ENCODE measurements at regions not wholly inside any gene's neighbourhood (a gene's known extent, or its start where the extent isn't known, plus 50 kb on each side); places are given as distances from the start of the nearest gene placed in this dataset.

- H3K27ac Mint-ChIP-seq = no peak overlapping the region
- H3K9me3 Mint-ChIP-seq = peaks cover 47% of the 10 kb centered on the region
- no peak for DNase-seq (ENCODE audit: low spot score)
- no peaks in the 10 kb centered on the region for H3K4me1 Mint-ChIP-seq
- ChIA-PET POLR2A (no interaction called here), CTCF (no interaction called here)
- ATAC-seq = no peak
- peaks cover 33% of the 10 kb centered on the region for H3K36me3 Mint-ChIP-seq
- TF ChIP-seq, protein P1, sequence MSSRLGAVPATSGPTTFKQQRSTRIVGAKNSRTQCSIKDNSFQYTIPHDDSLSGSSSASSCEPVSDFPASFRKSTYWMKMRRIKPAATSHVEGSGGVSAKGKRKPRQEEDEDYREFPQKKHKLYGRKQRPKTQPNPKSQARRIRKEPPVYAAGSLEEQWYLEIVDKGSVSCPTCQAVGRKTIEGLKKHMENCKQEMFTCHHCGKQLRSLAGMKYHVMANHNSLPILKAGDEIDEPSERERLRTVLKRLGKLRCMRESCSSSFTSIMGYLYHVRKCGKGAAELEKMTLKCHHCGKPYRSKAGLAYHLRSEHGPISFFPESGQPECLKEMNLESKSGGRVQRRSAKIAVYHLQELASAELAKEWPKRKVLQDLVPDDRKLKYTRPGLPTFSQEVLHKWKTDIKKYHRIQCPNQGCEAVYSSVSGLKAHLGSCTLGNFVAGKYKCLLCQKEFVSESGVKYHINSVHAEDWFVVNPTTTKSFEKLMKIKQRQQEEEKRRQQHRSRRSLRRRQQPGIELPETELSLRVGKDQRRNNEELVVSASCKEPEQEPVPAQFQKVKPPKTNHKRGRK (CRISPR knock-in tag; IDR thresholded peaks at IDR 0.05; ENCODE audit: borderline replicate concordance) = no peak
- TF ChIP-seq AFF4 (CRISPR knock-in tag; IDR thresholded peaks at IDR 0.05; ENCODE audit: borderline replicate concordance) (no peak), CREM (CRISPR knock-in tag; IDR thresholded peaks at IDR 0.05) (no peak), NFATC4 (CRISPR knock-in tag; IDR thresholded peaks at IDR 0.05) (no peak), ELF4 (CRISPR knock-in tag; IDR thresholded peaks at IDR 0.05; ENCODE audit: low read depth) (no peak), NR2C2 (CRISPR knock-in tag; IDR thresholded peaks at IDR 0.05) (no peak), TCF7 (CRISPR knock-in tag; IDR thresholded peaks at IDR 0.05; ENCODE audit: low read depth) (no peak), ZNF396 (CRISPR knock-in tag; IDR thresholded peaks at IDR 0.05; ENCODE audit: borderline replicate concordance) (no peak), ZNF263 (CRISPR knock-in tag; IDR thresholded peaks at IDR 0.05; ENCODE audit: low read depth) (no peak)
- TF ChIP-seq, protein P2, sequence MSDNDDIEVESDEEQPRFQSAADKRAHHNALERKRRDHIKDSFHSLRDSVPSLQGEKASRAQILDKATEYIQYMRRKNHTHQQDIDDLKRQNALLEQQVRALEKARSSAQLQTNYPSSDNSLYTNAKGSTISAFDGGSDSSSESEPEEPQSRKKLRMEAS (CRISPR knock-in tag; IDR thresholded peaks at IDR 0.05) = no peak
- TF ChIP-seq, protein P3, sequence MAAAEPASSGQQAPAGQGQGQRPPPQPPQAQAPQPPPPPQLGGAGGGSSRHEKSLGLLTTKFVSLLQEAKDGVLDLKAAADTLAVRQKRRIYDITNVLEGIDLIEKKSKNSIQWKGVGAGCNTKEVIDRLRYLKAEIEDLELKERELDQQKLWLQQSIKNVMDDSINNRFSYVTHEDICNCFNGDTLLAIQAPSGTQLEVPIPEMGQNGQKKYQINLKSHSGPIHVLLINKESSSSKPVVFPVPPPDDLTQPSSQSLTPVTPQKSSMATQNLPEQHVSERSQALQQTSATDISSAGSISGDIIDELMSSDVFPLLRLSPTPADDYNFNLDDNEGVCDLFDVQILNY (CRISPR knock-in tag; IDR thresholded peaks at IDR 0.05) = no peak
- H3K27me3 Mint-ChIP-seq (ENCODE audit: low read depth) = peaks cover 10% of the 10 kb centered on the region; the same call in 1 of the 2 replicates
- H3K4me3 Mint-ChIP-seq = no peak overlapping the region
These were observed 447.4 kb upstream of the HS3ST1 start for GRCh38 chr4:11876104-11876503.

GRCh38 chr4:11869191-11869870 is 440.6 kb upstream of the HS3ST1 start:
- TF ChIP-seq NFE2L1 (CRISPR knock-in tag; IDR thresholded peaks at IDR 0.05) = no peak
- TF ChIP-seq FOXJ3 (CRISPR knock-in tag; IDR thresholded peaks at IDR 0.05; ENCODE audit: borderline replicate concordance) = no peak
- TF ChIP-seq CBFB (CRISPR knock-in tag; IDR thresholded peaks at IDR 0.05; ENCODE audit: low read depth) = no peak
- no peak for TF ChIP-seq TCF7 (CRISPR knock-in tag; IDR thresholded peaks at IDR 0.05; ENCODE audit: low read depth)
- POLR2A ChIA-PET = no interaction called here
- Mint-ChIP-seq H3K4me1 (0 out of 2 replicates have a peak, but pooled peaks cover 6% of the 10 kb centered on the region), H3K36me3 (no peaks in the 10 kb centered on the region), H3K27me3 (ENCODE audit: low read depth) (no peaks in the 10 kb centered on the region), H3K4me3 (no peak overlapping the region), H3K9me3 (peaks cover 12% of the 10 kb centered on the region), H3K27ac (no peak overlapping the region)
- ATAC-seq (no peak), DNase-seq (ENCODE audit: low spot score) (no peak)
- CTCF ChIA-PET = no interaction called here

DNA sequence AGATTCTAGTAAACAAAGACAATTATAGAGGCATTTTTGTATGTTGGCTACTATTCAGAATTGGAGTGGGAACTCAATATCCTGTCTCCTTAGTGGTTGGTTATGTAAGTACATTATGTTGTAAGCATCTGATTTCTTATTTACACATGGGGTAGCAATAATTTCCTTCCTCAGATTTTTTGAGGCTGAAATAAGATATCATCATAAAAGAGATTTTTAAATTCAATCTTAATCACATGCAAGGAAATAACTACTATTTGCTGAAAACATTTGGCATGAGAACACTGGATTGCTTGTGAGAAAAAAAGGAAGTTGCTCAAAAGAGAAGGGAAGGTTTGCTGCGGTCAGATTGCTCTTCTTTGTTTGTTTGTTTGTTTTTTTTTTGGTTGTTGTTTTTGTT is 437.7 kb upstream of the HS3ST1 start:
- CTCF ChIA-PET = no interaction called here
- DNase-seq (ENCODE audit: low spot score) (no peak), ATAC-seq (no peak)
- Mint-ChIP-seq H3K27me3 (ENCODE audit: low read depth) (no peaks in the 10 kb centered on the region), H3K27ac (no peak overlapping the region), H3K4me1 (0 out of 2 replicates have a peak, but pooled peaks cover 6% of the 10 kb centered on the region), H3K9me3 (peaks cover 18% of the 10 kb centered on the region), H3K36me3 (peaks cover 5% of the 10 kb centered on the region; the same call in 1 of the 2 replicates), H3K4me3 (no peak overlapping the region)
- POLR2A ChIA-PET = no interaction called here
- TF ChIP-seq, protein P4, sequence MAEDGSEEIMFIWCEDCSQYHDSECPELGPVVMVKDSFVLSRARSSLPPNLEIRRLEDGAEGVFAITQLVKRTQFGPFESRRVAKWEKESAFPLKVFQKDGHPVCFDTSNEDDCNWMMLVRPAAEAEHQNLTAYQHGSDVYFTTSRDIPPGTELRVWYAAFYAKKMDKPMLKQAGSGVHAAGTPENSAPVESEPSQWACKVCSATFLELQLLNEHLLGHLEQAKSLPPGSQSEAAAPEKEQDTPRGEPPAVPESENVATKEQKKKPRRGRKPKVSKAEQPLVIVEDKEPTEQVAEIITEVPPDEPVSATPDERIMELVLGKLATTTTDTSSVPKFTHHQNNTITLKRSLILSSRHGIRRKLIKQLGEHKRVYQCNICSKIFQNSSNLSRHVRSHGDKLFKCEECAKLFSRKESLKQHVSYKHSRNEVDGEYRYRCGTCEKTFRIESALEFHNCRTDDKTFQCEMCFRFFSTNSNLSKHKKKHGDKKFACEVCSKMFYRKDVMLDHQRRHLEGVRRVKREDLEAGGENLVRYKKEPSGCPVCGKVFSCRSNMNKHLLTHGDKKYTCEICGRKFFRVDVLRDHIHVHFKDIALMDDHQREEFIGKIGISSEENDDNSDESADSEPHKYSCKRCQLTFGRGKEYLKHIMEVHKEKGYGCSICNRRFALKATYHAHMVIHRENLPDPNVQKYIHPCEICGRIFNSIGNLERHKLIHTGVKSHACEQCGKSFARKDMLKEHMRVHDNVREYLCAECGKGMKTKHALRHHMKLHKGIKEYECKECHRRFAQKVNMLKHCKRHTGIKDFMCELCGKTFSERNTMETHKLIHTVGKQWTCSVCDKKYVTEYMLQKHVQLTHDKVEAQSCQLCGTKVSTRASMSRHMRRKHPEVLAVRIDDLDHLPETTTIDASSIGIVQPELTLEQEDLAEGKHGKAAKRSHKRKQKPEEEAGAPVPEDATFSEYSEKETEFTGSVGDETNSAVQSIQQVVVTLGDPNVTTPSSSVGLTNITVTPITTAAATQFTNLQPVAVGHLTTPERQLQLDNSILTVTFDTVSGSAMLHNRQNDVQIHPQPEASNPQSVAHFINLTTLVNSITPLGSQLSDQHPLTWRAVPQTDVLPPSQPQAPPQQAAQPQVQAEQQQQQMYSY (CRISPR knock-in tag; IDR thresholded peaks at IDR 0.05) = no peak
- TF ChIP-seq, protein P3 (CRISPR knock-in tag; IDR thresholded peaks at IDR 0.05) = no peak
- no peak for TF ChIP-seq MXD4 (CRISPR knock-in tag; IDR thresholded peaks at IDR 0.05; ENCODE audit: borderline replicate concordance)
- TF ChIP-seq MLX (CRISPR knock-in tag; IDR thresholded peaks at IDR 0.05) = no peak
- TF ChIP-seq OVOL2 (CRISPR knock-in tag; IDR thresholded peaks at IDR 0.05; ENCODE audit: borderline replicate concordance) = no peak
- no peak for TF ChIP-seq PRRX2 (CRISPR knock-in tag; IDR thresholded peaks at IDR 0.05)
- no peak for TF ChIP-seq JAZF1 (CRISPR knock-in tag; IDR thresholded peaks at IDR 0.05)
